Right ventricle myocardium superior (tissue), 1 donor: ENCODE measurements at regions not wholly inside any gene's neighbourhood (a gene's known extent, or its start where the extent isn't known, plus 50 kb on each side); places are given as distances from the start of the nearest gene placed in this dataset.

ENCODE experiments used
- ATAC-seq: fragments of 200-7000 bp; cut with Tn5 transposase; one replicate; pipeline ENCODE4 v1.9.1; 2020; ENCODE audit warnings: mild to moderate bottlenecking; ENCODE audit not compliant: poor library complexity
- DNase-seq: peaks from one replicate; pipeline ENCODE4 v3.0.0-alpha.2; 2020
- intact Hi-C: fragments of 100-400 bp; cut with DNase I; formaldehyde crosslinking; loops from one replicate; pipeline ENCODE4 v1.11.2; 2022
- donor health status: DM: no; HTN: yes; CAD: no; lungs with severe emphysema.

- no peak for ATAC-seq
- DNase-seq, result no peak
- intact Hi-C loops, result no loop called here
Observed at GRCh38 chr15:31151301-31152233, 50.0 kb upstream of the TRPM1 start.

GRCh38 chr15:31153531-31153930 is 52.0 kb upstream of the TRPM1 start:
- ATAC-seq (no peak), DNase-seq (no peak)
- intact Hi-C loops, result no loop called here

GRCh38 chr15:31155151-31155550 is 53.6 kb upstream of the TRPM1 start:
- ATAC-seq, result no peak
- intact Hi-C loops, result no loop called here
- no peak for DNase-seq

GRCh38 chr15:31156226-31156625 is 54.7 kb upstream of the TRPM1 start:
- intact Hi-C loops, result no loop called here
- no peak for ATAC-seq
- no peak for DNase-seq

GRCh38 chr15:31156808-31157207 is 55.3 kb upstream of the TRPM1 start:
- no peak for DNase-seq
- no peak for ATAC-seq
- intact Hi-C loops, result no loop called here

- intact Hi-C loops, result no loop called here
- no peak for DNase-seq
- ATAC-seq, result peak; percentile 6
Observed at GRCh38 chr15:31157644-31158069, 56.1 kb upstream of the TRPM1 start.

- peak; percentile 92 for ATAC-seq
- DNase-seq, result peak; percentile 73
- intact Hi-C loops, result no loop called here
Observed at GRCh38 chr15:31158858-31159569, 57.5 kb upstream of the TRPM1 start.

- intact Hi-C loops, result no loop called here
- DNase-seq (no peak), ATAC-seq (peak; percentile 5)
Observed at GRCh38 chr15:31159837-31160236, 58.3 kb upstream of the TRPM1 start.

- ATAC-seq, result no peak
- intact Hi-C loops, result no loop called here
Observed at GRCh38 chr15:31160297-31160696, 58.8 kb upstream of the TRPM1 start.

GRCh38 chr15:31160740-31161495 is 59.4 kb upstream of the TRPM1 start:
- DNase-seq (no peak), ATAC-seq (no peak)
- intact Hi-C loops, result no loop called here

More at GRCh38 chr15:31160297-31160696, 58.8 kb upstream of the TRPM1 start:
- no peak for DNase-seq

GRCh38 chr15:31161951-31162350 is 60.4 kb upstream of the TRPM1 start:
- ATAC-seq (no peak), DNase-seq (no peak)

GRCh38 chr15:31162721-31163510 is 61.4 kb upstream of the TRPM1 start:
- no peak for DNase-seq
- intact Hi-C loops, result no loop called here
- no peak for ATAC-seq

More at GRCh38 chr15:31161951-31162350, 60.4 kb upstream of the TRPM1 start:
- intact Hi-C loops, result no loop called here

- intact Hi-C loops, result no loop called here
- DNase-seq (no peak), ATAC-seq (no peak)
Observed at GRCh38 chr15:31163769-31164572, 62.4 kb upstream of the TRPM1 start.

- DNase-seq, result no peak
- intact Hi-C loops, result no loop called here
- ATAC-seq, result no peak
Observed at GRCh38 chr15:31164573-31164912, 63.0 kb upstream of the TRPM1 start.

- DNase-seq, result no peak
- intact Hi-C loops, result no loop called here
- ATAC-seq, result no peak
Observed at GRCh38 chr15:31169558-31169957, 68.0 kb upstream of the TRPM1 start.

GRCh38 chr15:31171731-31172130 is 70.2 kb upstream of the TRPM1 start:
- intact Hi-C loops, result no loop called here
- DNase-seq (no peak), ATAC-seq (no peak)

- DNase-seq, result no peak
- ATAC-seq, result no peak
- intact Hi-C loops, result no loop called here
Observed at GRCh38 chr15:31172606-31173005, 71.1 kb upstream of the TRPM1 start.
